IMR-90 (cell line): ENCODE measurements at regions not wholly inside any gene's neighbourhood (a gene's known extent, or its start where the extent isn't known, plus 50 kb on each side); places are given as distances from the start of the nearest gene placed in this dataset.

Source experiments
- ATAC-seq: fragments of 200-7000 bp; cut with Tn5 transposase; 2 replicates; pipeline ENCODE4 v1.9.1; 2020; ENCODE audit warnings: low read depth, mild to moderate bottlenecking, moderate library complexity
- BruUV-seq: library from RNA; stranded (reverse); fragments of 400-500 nt; replicated peaks from 2 replicates; lab custom pipeline; 2021; lab: Mats Ljungman, UMichigan
- CTCF ChIA-PET: fragments of 300-600 bp; formaldehyde crosslinking; extraction: SDS; loops from one replicate; lab custom pipeline; 2021; ENCODE audit warnings: antibody characterized with exemption; lab: Yijun Ruan, JAX
- POLR2A ChIA-PET: fragments of 300-600 bp; sonication (Branson Sonifier 250); formaldehyde crosslinking; loops from one replicate; lab custom pipeline; 2022; ENCODE audit warnings: antibody characterized with exemption; ENCODE audit not compliant: unreplicated experiment; lab: Charles Lee
- DNase-seq: peaks from one replicate; pipeline ENCODE4 v3.0.0; 2013
- H2AFZ ChIP-seq: replicated peaks from 2 replicates; pipeline ENCODE3; 2013; ENCODE audit warnings: low read length, mild to moderate bottlenecking; ENCODE audit not compliant: poor library complexity
- H2AK5ac ChIP-seq: 2 replicates; pipeline ENCODE4 v1.6.1; 2013; ENCODE audit warnings: low read depth, low read length, inconsistent platforms
- H2AK9ac ChIP-seq: replicated peaks from 2 replicates; pipeline ENCODE3; 2013; ENCODE audit warnings: mild to moderate bottlenecking, low read depth, low read length, moderate library complexity; ENCODE audit not compliant: poor library complexity
- H2BK120ac ChIP-seq: 2 replicates; pipeline ENCODE4 v1.6.1; 2013; ENCODE audit warnings: low read depth, low read length, inconsistent platforms
- H2BK15ac ChIP-seq: 3 replicates; pipeline ENCODE4 v1.6.1; 2013; ENCODE audit warnings: low read depth, low read length, inconsistent platforms
- H2BK20ac ChIP-seq: 2 replicates; pipeline ENCODE4 v1.6.1; 2013; ENCODE audit warnings: low read depth, mild to moderate bottlenecking, inconsistent platforms, low read length, moderate library complexity
- H2BK5ac ChIP-seq: 2 replicates; pipeline ENCODE4 v1.6.1; 2013; ENCODE audit warnings: mild to moderate bottlenecking, low read depth, low read length, inconsistent platforms; ENCODE audit not compliant: poor library complexity, severe bottlenecking
- H3K14ac ChIP-seq: replicated peaks from 2 replicates; pipeline ENCODE4 v1.6.1; 2013; ENCODE audit warnings: low read depth, low read length, inconsistent platforms
- H3K18ac ChIP-seq: 2 replicates; pipeline ENCODE4 v1.6.1; 2013; ENCODE audit warnings: low read depth, low read length, control low read depth
- H3K23ac ChIP-seq: 2 replicates; pipeline ENCODE4 v1.6.1; 2013; ENCODE audit warnings: low read depth, low read length, inconsistent platforms
- H3K27ac ChIP-seq: 2 replicates; pipeline ENCODE4 v1.5.1; 2013; ENCODE audit warnings: mild to moderate bottlenecking, control low read depth, low read length; ENCODE audit not compliant: insufficient read depth
- H3K27me3 ChIP-seq: 2 replicates; pipeline ENCODE4 v1.6.1; 2013; ENCODE audit warnings: low read length; ENCODE audit not compliant: control insufficient read depth, insufficient read depth
- H3K36me3 ChIP-seq: 2 replicates; pipeline ENCODE4 v1.6.1; 2013; ENCODE audit warnings: low read length, mixed read lengths; ENCODE audit not compliant: control insufficient read depth, insufficient read depth
- H3K4ac ChIP-seq: 2 replicates; pipeline ENCODE4 v1.6.1; 2013; ENCODE audit warnings: low read depth, low read length, inconsistent platforms
- H3K4me1 ChIP-seq: 2 replicates; pipeline ENCODE4 v1.6.1; 2013; ENCODE audit warnings: low read length, mixed read lengths; ENCODE audit not compliant: control insufficient read depth, insufficient read depth
- H3K4me2 ChIP-seq: 2 replicates; pipeline ENCODE4 v1.6.1; 2013; ENCODE audit warnings: low read depth, mild to moderate bottlenecking, control low read depth, low read length, moderate library complexity
- H3K4me3 ChIP-seq: 2 replicates; pipeline ENCODE4 v1.5.1; 2013; ENCODE audit warnings: low read depth, mild to moderate bottlenecking, control low read depth, low read length, moderate library complexity; ENCODE audit not compliant: insufficient read depth
- H3K56ac ChIP-seq: 2 replicates; pipeline ENCODE4 v1.6.1; 2013; ENCODE audit warnings: low read length, inconsistent platforms; ENCODE audit not compliant: insufficient read depth; ENCODE audit errors: extremely low read depth
- H3K79me1 ChIP-seq, 2 experiments: 2 replicates each; pipeline ENCODE4 v1.6.1; 2013; ENCODE audit warnings: low read length in 2 of 2, inconsistent platforms in 1 of 2, low read depth in 1 of 2
- H3K9ac ChIP-seq: 2 replicates; pipeline ENCODE4 v1.6.1; 2013; ENCODE audit warnings: low read depth, low read length, control low read depth
- H3K9me1 ChIP-seq: 2 replicates; pipeline ENCODE4 v1.6.1; 2013; ENCODE audit warnings: low read length, inconsistent platforms; ENCODE audit not compliant: insufficient read depth
- H3K9me3 ChIP-seq: 2 replicates; pipeline ENCODE4 v1.6.1; 2013; ENCODE audit warnings: low read length; ENCODE audit not compliant: control insufficient read depth, insufficient read depth
- H4K20me1 ChIP-seq: 2 replicates; pipeline ENCODE4 v1.6.1; 2013; ENCODE audit warnings: low read length, inconsistent platforms; ENCODE audit not compliant: insufficient read depth
- H4K5ac ChIP-seq: 2 replicates; pipeline ENCODE4 v1.6.1; 2013; ENCODE audit warnings: mild to moderate bottlenecking, low read depth, low read length, control low read depth
- H4K8ac ChIP-seq, 2 experiments: 2 replicates each; pipeline ENCODE4 v1.6.1; 2013; ENCODE audit warnings: low read depth in 2 of 2, low read length in 2 of 2, control low read depth in 1 of 2, inconsistent platforms in 1 of 2
- H4K91ac ChIP-seq: 2 replicates; pipeline ENCODE4 v1.6.1; 2013; ENCODE audit warnings: low read depth, low read length, inconsistent platforms; ENCODE audit not compliant: insufficient read depth
- BHLHE40 ChIP-seq: fragments of 150-350 bp; IDR thresholded peaks from 2 replicates; pipeline ENCODE4 v1.6.1; 2016; ENCODE audit warnings: mild to moderate bottlenecking, low read depth, low read length
- CEBPB ChIP-seq: IDR thresholded peaks from 2 replicates; pipeline ENCODE4 v1.6.1; 2012; ENCODE audit warnings: low read depth, low read length, improper control_type of control experiment
- CHD1 ChIP-seq: IDR thresholded peaks from 2 replicates; pipeline ENCODE4 v1.6.1; 2012; ENCODE audit warnings: low read depth, low read length, improper control_type of control experiment
- MAFK ChIP-seq: IDR thresholded peaks from 2 replicates; pipeline ENCODE4 v1.6.1; 2012; ENCODE audit warnings: low read depth, low read length, improper control_type of control experiment
- MAZ ChIP-seq: IDR thresholded peaks from 2 replicates; pipeline ENCODE4 v1.6.1; 2012; ENCODE audit warnings: low read depth, mild to moderate bottlenecking, low read length, improper control_type of control experiment, moderate library complexity, borderline replicate concordance
- MXI1 ChIP-seq: IDR thresholded peaks from 2 replicates; pipeline ENCODE4 v1.6.1; 2012; ENCODE audit warnings: low read depth, mild to moderate bottlenecking, low read length, moderate library complexity, borderline replicate concordance
- NFE2L2 ChIP-seq: fragments of 150-350 bp; IDR thresholded peaks from 2 replicates; pipeline ENCODE4 v1.6.1; 2016; ENCODE audit warnings: low read depth, mild to moderate bottlenecking, low read length
- POLR2A ChIP-seq: IDR thresholded peaks from 2 replicates; pipeline ENCODE4 v1.6.1; 2012; ENCODE audit warnings: mild to moderate bottlenecking, low read depth, low read length
- RAD21 ChIP-seq: IDR thresholded peaks from 2 replicates; pipeline ENCODE4 v1.6.1; 2012; ENCODE audit warnings: low read length, improper control_type of control experiment
- RCOR1 ChIP-seq: IDR thresholded peaks from 2 replicates; pipeline ENCODE4 v1.6.1; 2012; ENCODE audit warnings: mild to moderate bottlenecking, low read length, improper control_type of control experiment; ENCODE audit not compliant: insufficient replicate concordance
- WGBS, 2 experiments: methylation state at CpG; one replicate each; pipeline versions ENCODE4 v1.1.5 to v1.1.7; 2013; ENCODE audit warnings: missing lambda C conversion rate in 2 of 2; ENCODE audit not compliant: insufficient read length in 1 of 2; ENCODE audit errors: extremely low coverage in 2 of 2; 5-methylcytosine and 5-hydroxymethylcytosine counted together
- dilution Hi-C: fragments of 300-500 bp; cut with HindIII; formaldehyde crosslinking; loops from one replicate; pipeline ENCODE4 v1.14.3; 2018; ENCODE audit warnings: low sequenced_read_pairs; ENCODE audit not compliant: unreplicated experiment
- in situ Hi-C: fragments of 300-500 bp; cut with MboI; formaldehyde crosslinking; loops from 3 replicates; pipeline ENCODE4 v1.14.3; 2019; ENCODE audit warnings: low sequenced_read_pairs, inconsistent platforms, mixed read lengths
- intact Hi-C: fragments of 100-400 bp; cut with micrococcal nuclease; formaldehyde crosslinking; loops from 2 replicates; pipeline ENCODE4 v1.10.0; 2022
- TF ChIP-seq, protein P1 (sequence below): fragments of 150-350 bp; IDR thresholded peaks from 2 replicates; pipeline ENCODE4 v1.6.1; 2017; ENCODE audit warnings: mild to moderate bottlenecking, antibody characterized with exemption, low read length, low read depth
- TF ChIP-seq, protein P2 (sequence below): conservative IDR thresholded peaks from 2 replicates; pipeline ENCODE4 v1.5.1; 2012; ENCODE audit warnings: mild to moderate bottlenecking, low read depth, low read length, improper control_type of control experiment
- TF ChIP-seq, protein P3 (sequence below): fragments of 150-350 bp; IDR thresholded peaks from 2 replicates; pipeline ENCODE4 v1.6.1; 2016; ENCODE audit warnings: low read depth, mild to moderate bottlenecking, low read length, moderate library complexity, borderline replicate concordance

DNA sequence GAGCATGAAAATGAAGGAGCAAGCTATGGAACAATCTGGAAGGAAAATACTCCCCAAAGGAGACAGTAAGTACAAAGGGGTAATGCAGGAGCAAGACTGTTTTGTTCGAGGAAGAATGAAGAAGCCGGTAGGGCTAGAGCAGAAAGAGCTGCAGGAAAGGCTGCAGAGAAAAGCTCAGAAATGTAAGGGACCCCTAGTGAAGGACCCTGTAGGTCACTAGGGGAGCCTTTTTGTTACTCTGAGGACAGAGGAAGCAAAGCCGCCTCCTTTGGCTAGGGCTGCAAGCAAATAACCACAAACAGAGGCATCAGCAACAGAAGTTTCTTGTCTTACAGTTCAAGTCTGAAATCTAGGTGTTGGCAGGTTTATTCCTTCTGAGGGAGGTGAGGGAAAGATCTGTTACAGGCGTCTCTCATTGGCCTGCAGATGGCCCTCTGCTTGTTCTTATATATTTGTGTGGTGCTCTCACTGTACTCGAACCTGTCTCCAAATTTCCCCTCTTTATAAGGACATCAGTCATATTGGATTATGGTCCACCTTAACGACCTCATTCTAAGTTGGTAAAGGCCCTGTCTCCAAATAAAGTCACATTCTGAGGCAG lies 362.3 kb downstream of the COG6 start:
- Histone ChIP-seq H3K4me3 (no peak overlapping the region), H3K9me1 (no peaks in the 10 kb centered on the region), H2BK120ac (no peak overlapping the region), H3K23ac (no peak overlapping the region), H3K14ac (no peak overlapping the region), H3K79me1 (no peaks in the 10 kb centered on the region), H2BK20ac (no peak overlapping the region), H4K20me1 (no peaks in the 10 kb centered on the region), H2AFZ (no peak overlapping the region), H3K4ac (no peak overlapping the region), H3K27ac (no peak overlapping the region), H3K4me1 (no peaks in the 10 kb centered on the region), H3K9ac (no peak overlapping the region), H3K4me2 (no peak overlapping the region), H4K8ac (no peak overlapping the region), H2BK5ac (no peak overlapping the region), H3K27me3 (no peaks in the 10 kb centered on the region), H4K91ac (no peak overlapping the region), H3K9me3 (no peaks in the 10 kb centered on the region), H2AK5ac (no peak overlapping the region), H3K56ac (no peak overlapping the region), H4K5ac (no peak overlapping the region), H2AK9ac (no peak overlapping the region), H3K18ac (no peak overlapping the region), H3K36me3 (no peaks in the 10 kb centered on the region), H2BK15ac (no peak overlapping the region)
- no peak for ATAC-seq
- BruUV-seq, result no TSS peak
- no peak for TF ChIP-seq POLR2A
- TF ChIP-seq, protein P1, sequence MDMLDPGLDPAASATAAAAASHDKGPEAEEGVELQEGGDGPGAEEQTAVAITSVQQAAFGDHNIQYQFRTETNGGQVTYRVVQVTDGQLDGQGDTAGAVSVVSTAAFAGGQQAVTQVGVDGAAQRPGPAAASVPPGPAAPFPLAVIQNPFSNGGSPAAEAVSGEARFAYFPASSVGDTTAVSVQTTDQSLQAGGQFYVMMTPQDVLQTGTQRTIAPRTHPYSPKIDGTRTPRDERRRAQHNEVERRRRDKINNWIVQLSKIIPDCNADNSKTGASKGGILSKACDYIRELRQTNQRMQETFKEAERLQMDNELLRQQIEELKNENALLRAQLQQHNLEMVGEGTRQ, result no peak
- TF ChIP-seq RCOR1, result no peak
- no peak for TF ChIP-seq BHLHE40
- TF ChIP-seq RAD21, result no peak
- TF ChIP-seq CHD1, result no peak
- no peak for TF ChIP-seq MAFK
- TF ChIP-seq MAZ, result no peak
- TF ChIP-seq, protein P2, sequence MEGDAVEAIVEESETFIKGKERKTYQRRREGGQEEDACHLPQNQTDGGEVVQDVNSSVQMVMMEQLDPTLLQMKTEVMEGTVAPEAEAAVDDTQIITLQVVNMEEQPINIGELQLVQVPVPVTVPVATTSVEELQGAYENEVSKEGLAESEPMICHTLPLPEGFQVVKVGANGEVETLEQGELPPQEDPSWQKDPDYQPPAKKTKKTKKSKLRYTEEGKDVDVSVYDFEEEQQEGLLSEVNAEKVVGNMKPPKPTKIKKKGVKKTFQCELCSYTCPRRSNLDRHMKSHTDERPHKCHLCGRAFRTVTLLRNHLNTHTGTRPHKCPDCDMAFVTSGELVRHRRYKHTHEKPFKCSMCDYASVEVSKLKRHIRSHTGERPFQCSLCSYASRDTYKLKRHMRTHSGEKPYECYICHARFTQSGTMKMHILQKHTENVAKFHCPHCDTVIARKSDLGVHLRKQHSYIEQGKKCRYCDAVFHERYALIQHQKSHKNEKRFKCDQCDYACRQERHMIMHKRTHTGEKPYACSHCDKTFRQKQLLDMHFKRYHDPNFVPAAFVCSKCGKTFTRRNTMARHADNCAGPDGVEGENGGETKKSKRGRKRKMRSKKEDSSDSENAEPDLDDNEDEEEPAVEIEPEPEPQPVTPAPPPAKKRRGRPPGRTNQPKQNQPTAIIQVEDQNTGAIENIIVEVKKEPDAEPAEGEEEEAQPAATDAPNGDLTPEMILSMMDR, result no peak
- no peak for TF ChIP-seq NFE2L2
- no peak for TF ChIP-seq CEBPB
- TF ChIP-seq, protein P3, sequence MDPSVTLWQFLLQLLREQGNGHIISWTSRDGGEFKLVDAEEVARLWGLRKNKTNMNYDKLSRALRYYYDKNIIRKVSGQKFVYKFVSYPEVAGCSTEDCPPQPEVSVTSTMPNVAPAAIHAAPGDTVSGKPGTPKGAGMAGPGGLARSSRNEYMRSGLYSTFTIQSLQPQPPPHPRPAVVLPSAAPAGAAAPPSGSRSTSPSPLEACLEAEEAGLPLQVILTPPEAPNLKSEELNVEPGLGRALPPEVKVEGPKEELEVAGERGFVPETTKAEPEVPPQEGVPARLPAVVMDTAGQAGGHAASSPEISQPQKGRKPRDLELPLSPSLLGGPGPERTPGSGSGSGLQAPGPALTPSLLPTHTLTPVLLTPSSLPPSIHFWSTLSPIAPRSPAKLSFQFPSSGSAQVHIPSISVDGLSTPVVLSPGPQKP, result no peak
- TF ChIP-seq MXI1, result no peak
- ChIA-PET CTCF (no interaction called here), POLR2A (no interaction called here)
- DNase-seq, result no peak
- WGBS, 2 experiments, result no CpG with 5 or more reads among the region's 6 CpGs
- dilution Hi-C loops, result no loop called here
- in situ Hi-C loops, result no loop called here
- intact Hi-C loops, result no loop called here
